Mesenchymal stem cell (in vitro differentiated cells and primary cell): ENCODE measurements at regions not wholly inside any gene's neighbourhood (a gene's known extent, or its start where the extent isn't known, plus 50 kb on each side); places are given as distances from the start of the nearest gene placed in this dataset.

ENCODE experiments used
- DNase-seq: peaks from one replicate; pipeline ENCODE4 v3.0.0-alpha.2; 2013
- H2AFZ ChIP-seq: one replicate; pipeline ENCODE4 v1.6.1; 2013; ENCODE audit warnings: low read depth, mild to moderate bottlenecking, control low read depth, inconsistent platforms, low read length, moderate library complexity
- H2AK5ac ChIP-seq: 2 replicates; pipeline ENCODE4 v1.6.1; 2013; ENCODE audit warnings: low read length, moderate library complexity, mild to moderate bottlenecking, inconsistent platforms; ENCODE audit not compliant: severe bottlenecking
- H2BK120ac ChIP-seq: one replicate; pipeline ENCODE4 v1.6.1; 2013; ENCODE audit warnings: low read depth, mild to moderate bottlenecking, inconsistent platforms, low read length, moderate library complexity
- H2BK12ac ChIP-seq, 2 experiments: one replicate each; pipeline ENCODE4 v1.6.1; 2013; ENCODE audit warnings: inconsistent platforms in 2 of 2, low read length in 2 of 2, mild to moderate bottlenecking in 2 of 2, moderate library complexity in 2 of 2, control low read depth in 1 of 2
- H2BK15ac ChIP-seq: one replicate; pipeline ENCODE4 v1.6.1; 2013; ENCODE audit warnings: mild to moderate bottlenecking, low read depth, inconsistent platforms; ENCODE audit not compliant: poor library complexity, severe bottlenecking
- H2BK5ac ChIP-seq: 2 replicates; pipeline ENCODE4 v1.6.1; 2013; ENCODE audit warnings: low read depth, mild to moderate bottlenecking, low read length, control low read depth, inconsistent platforms; ENCODE audit not compliant: poor library complexity, severe bottlenecking
- H3K14ac ChIP-seq, 2 experiments: one replicate each; pipeline ENCODE4 v1.6.1; 2013; ENCODE audit warnings: inconsistent platforms in 2 of 2, low read length in 2 of 2, control low read depth in 1 of 2, mild to moderate bottlenecking in 1 of 2, moderate library complexity in 1 of 2
- H3K18ac ChIP-seq, 2 experiments: one replicate each; pipeline ENCODE4 v1.6.1; 2013; ENCODE audit warnings: inconsistent platforms in 2 of 2, low read length in 2 of 2, control low read depth in 1 of 2, low read depth in 1 of 2, mild to moderate bottlenecking in 1 of 2
- H3K23ac ChIP-seq, 2 experiments: one replicate each; pipeline ENCODE4 v1.6.1; 2013; ENCODE audit warnings: inconsistent platforms in 2 of 2, low read length in 2 of 2, mild to moderate bottlenecking in 2 of 2, moderate library complexity in 2 of 2, control low read depth in 1 of 2
- H3K27ac ChIP-seq: 2 replicates; pipeline ENCODE4 v1.5.1; 2013; ENCODE audit warnings: mild to moderate bottlenecking, moderate library complexity, low read length, control low read depth, inconsistent platforms; ENCODE audit not compliant: poor library complexity, severe bottlenecking
- H3K27me3 ChIP-seq, 2 experiments: 2 replicates each; pipeline versions ENCODE4 v1.6.1 to v1.7.0; 2013; ENCODE audit warnings: low read length in 2 of 2, mild to moderate bottlenecking in 2 of 2, moderate library complexity in 2 of 2, control low read depth in 1 of 2, inconsistent platforms in 1 of 2; ENCODE audit not compliant: control insufficient read depth in 1 of 2, insufficient read depth in 1 of 2
- H3K36me3 ChIP-seq, 2 experiments: 2 replicates each; pipeline versions ENCODE4 v1.6.1 to v1.7.0; 2013; ENCODE audit warnings: low read length in 2 of 2, control low read depth in 1 of 2, inconsistent platforms in 1 of 2, low read depth in 1 of 2, mild to moderate bottlenecking in 1 of 2; ENCODE audit not compliant: insufficient read depth in 2 of 2, control insufficient read depth in 1 of 2
- H3K4ac ChIP-seq, 2 experiments: one replicate each; pipeline ENCODE4 v1.6.1; 2013; ENCODE audit warnings: inconsistent platforms in 2 of 2, low read length in 2 of 2, mild to moderate bottlenecking in 2 of 2, moderate library complexity in 2 of 2, control low read depth in 1 of 2, low read depth in 1 of 2
- H3K4me1 ChIP-seq: 2 replicates; pipeline ENCODE4 v1.6.1; 2013; ENCODE audit warnings: low read depth, low read length, control low read depth; ENCODE audit not compliant: control insufficient read depth, insufficient read depth
- H3K4me2 ChIP-seq: 2 replicates; pipeline ENCODE4 v1.6.1; 2013; ENCODE audit warnings: low read length, mild to moderate bottlenecking, inconsistent platforms; ENCODE audit not compliant: poor library complexity, severe bottlenecking
- H3K4me3 ChIP-seq, 2 experiments: 2 replicates each; pipeline versions ENCODE4 v1.5.1 to v1.7.0; 2013; ENCODE audit warnings: low read length in 2 of 2, mild to moderate bottlenecking in 2 of 2, control low read depth in 1 of 2, low read depth in 1 of 2; ENCODE audit not compliant: insufficient read depth in 1 of 2
- H3K79me1 ChIP-seq: replicated peaks from 2 replicates; pipeline ENCODE4 v1.6.1; 2013; ENCODE audit warnings: mild to moderate bottlenecking, control low read depth, low read length, inconsistent platforms; ENCODE audit not compliant: poor library complexity, severe bottlenecking
- H3K9ac ChIP-seq: 2 replicates; pipeline ENCODE4 v1.7.0; 2013; ENCODE audit warnings: mild to moderate bottlenecking, low read length, moderate library complexity
- H3K9me3 ChIP-seq: 2 replicates; pipeline ENCODE4 v1.7.0; 2013; ENCODE audit warnings: mild to moderate bottlenecking, low read length; ENCODE audit not compliant: control insufficient read depth
- H4K8ac ChIP-seq: one replicate; pipeline ENCODE4 v1.6.1; 2013; ENCODE audit warnings: inconsistent platforms, mild to moderate bottlenecking, low read length, moderate library complexity
- H4K91ac ChIP-seq: one replicate; pipeline ENCODE4 v1.6.1; 2013; ENCODE audit warnings: mild to moderate bottlenecking, low read length, inconsistent platforms
- WGBS: methylation state at CpG from one replicate; pipeline ENCODE4 v1.1.7; 2013; ENCODE audit warnings: mixed read lengths; 5-methylcytosine and 5-hydroxymethylcytosine counted together

- peak overlapping the region; percentile 42 for H2AFZ ChIP-seq
- H3K4me2 ChIP-seq = no peak overlapping the region
- H3K36me3 ChIP-seq = no peaks in the 10 kb centered on the region
- H3K4ac ChIP-seq = no peak overlapping the region
- no peak overlapping the region for H3K14ac ChIP-seq
- peak; percentile 69 for DNase-seq
- no peak overlapping the region for H3K4me3 ChIP-seq
- H3K27ac ChIP-seq = no peak overlapping the region
- no peak overlapping the region for H4K91ac ChIP-seq
- H3K9ac ChIP-seq = no peak overlapping the region
- H2BK12ac ChIP-seq = no peak overlapping the region
- no peaks in the 10 kb centered on the region for H3K4me1 ChIP-seq
- H3K79me1 ChIP-seq = no peaks in the 10 kb centered on the region
- WGBS = 60% methylated on average over 1 of the region's 2 CpGs
- no peaks in the 10 kb centered on the region for H3K27me3 ChIP-seq
- peaks cover 4% of the 10 kb centered on the region for H3K9me3 ChIP-seq
- no peak overlapping the region for H2AK5ac ChIP-seq
- H2BK15ac ChIP-seq = no peak overlapping the region
- H3K23ac ChIP-seq = no peak overlapping the region
- no peak overlapping the region for H3K18ac ChIP-seq
- no peak overlapping the region for H4K8ac ChIP-seq
- no peak overlapping the region for H2BK5ac ChIP-seq
- no peak overlapping the region for H2BK120ac ChIP-seq
Measured at GRCh38 chr11:100593291-100593690, 93.8 kb upstream of the ARHGAP42 start.

- Histone ChIP-seq H2BK12ac (no peak overlapping the region), H2BK5ac (no peak overlapping the region), H3K9me3 (peaks cover 4% of the 10 kb centered on the region), H2AK5ac (no peak overlapping the region), H2BK15ac (no peak overlapping the region), H3K9ac (no peak overlapping the region), H3K14ac (no peak overlapping the region), H2BK120ac (no peak overlapping the region), H3K23ac (no peak overlapping the region), H3K4me1 (no peaks in the 10 kb centered on the region), H2AFZ (no peak overlapping the region), H3K79me1 (no peaks in the 10 kb centered on the region), H3K27me3 (no peaks in the 10 kb centered on the region), H3K4me2 (no peak overlapping the region), H3K36me3 (no peaks in the 10 kb centered on the region), H4K8ac (no peak overlapping the region), H3K4me3 (no peak overlapping the region), H4K91ac (no peak overlapping the region), H3K18ac (no peak overlapping the region), H3K4ac (no peak overlapping the region), H3K27ac (no peak overlapping the region)
- 40% methylated on average over 3 of the region's 3 CpGs for WGBS
- DNase-seq = no peak
Measured at GRCh38 chr11:100594320-100594719, 92.8 kb upstream of the ARHGAP42 start.

GRCh38 chr11:100600941-100601340 lies 86.1 kb upstream of the ARHGAP42 start:
- no peak overlapping the region for H4K91ac ChIP-seq
- H3K4me3 ChIP-seq = no peak overlapping the region
- H3K27ac ChIP-seq = no peak overlapping the region
- H2AFZ ChIP-seq = no peak overlapping the region
- H3K14ac ChIP-seq = no peak overlapping the region
- H3K36me3 ChIP-seq = no peaks in the 10 kb centered on the region
- H2BK120ac ChIP-seq = no peak overlapping the region
- 100% methylated on average over 1 of the region's 1 CpG for WGBS
- no peak overlapping the region for H3K4me2 ChIP-seq
- no peak overlapping the region for H3K23ac ChIP-seq
- no peak overlapping the region for H3K9ac ChIP-seq
- H4K8ac ChIP-seq = no peak overlapping the region
- no peak overlapping the region for H2AK5ac ChIP-seq
- H2BK5ac ChIP-seq = no peak overlapping the region
- H3K27me3 ChIP-seq = no peaks in the 10 kb centered on the region
- no peak overlapping the region for H2BK12ac ChIP-seq
- H3K79me1 ChIP-seq = no peaks in the 10 kb centered on the region
- H3K9me3 ChIP-seq = no peaks in the 10 kb centered on the region
- no peaks in the 10 kb centered on the region for H3K4me1 ChIP-seq
- no peak overlapping the region for H3K4ac ChIP-seq
- no peak for DNase-seq
- H3K18ac ChIP-seq = no peak overlapping the region
- no peak overlapping the region for H2BK15ac ChIP-seq

- H3K9me3 ChIP-seq = no peaks in the 10 kb centered on the region
- H4K91ac ChIP-seq = no peak overlapping the region
- DNase-seq = no peak
- no peak overlapping the region for H2AK5ac ChIP-seq
- no peak overlapping the region for H3K4me2 ChIP-seq
- no peak overlapping the region for H3K18ac ChIP-seq
- no peak overlapping the region for H3K14ac ChIP-seq
- no peaks in the 10 kb centered on the region for H3K79me1 ChIP-seq
- no peak overlapping the region for H3K23ac ChIP-seq
- H3K36me3 ChIP-seq = no peaks in the 10 kb centered on the region
- no peak overlapping the region for H3K27ac ChIP-seq
- no peak overlapping the region for H2BK120ac ChIP-seq
- no peaks in the 10 kb centered on the region for H3K27me3 ChIP-seq
- H2BK15ac ChIP-seq = no peak overlapping the region
- H2BK12ac ChIP-seq = no peak overlapping the region
- no peak overlapping the region for H4K8ac ChIP-seq
- no peak overlapping the region for H3K9ac ChIP-seq
- H3K4me3 ChIP-seq = no peak overlapping the region
- no peak overlapping the region for H2BK5ac ChIP-seq
- H3K4ac ChIP-seq = no peak overlapping the region
- H2AFZ ChIP-seq = no peak overlapping the region
- H3K4me1 ChIP-seq = no peaks in the 10 kb centered on the region
Measured at GRCh38 chr11:100602716-100603115, 84.4 kb upstream of the ARHGAP42 start.
